Rectal smooth muscle tissue (tissue), 1 donor: ENCODE measurements at regions not wholly inside any gene's neighbourhood (a gene's known extent, or its start where the extent isn't known, plus 50 kb on each side); places are given as distances from the start of the nearest gene placed in this dataset.
A peak's percentile ranks its signal among the peaks of the same experiment; 100 is the strongest.

Experiments used
- H3K27ac ChIP-seq: one replicate; pipeline ENCODE4 v1.7.0; 2013; ENCODE audit warnings: low read depth, low read length, inconsistent platforms
- H3K27me3 ChIP-seq: one replicate; pipeline ENCODE4 v1.7.0; 2013; ENCODE audit warnings: low read length; ENCODE audit not compliant: control insufficient read depth, insufficient read depth
- H3K36me3 ChIP-seq: one replicate; pipeline ENCODE4 v1.7.0; 2013; ENCODE audit warnings: low read length; ENCODE audit not compliant: control insufficient read depth, insufficient read depth
- H3K4me1 ChIP-seq: one replicate; pipeline ENCODE4 v1.7.0; 2013; ENCODE audit warnings: low read length; ENCODE audit not compliant: control insufficient read depth, insufficient read depth
- H3K4me3 ChIP-seq: one replicate; pipeline ENCODE4 v1.7.0; 2013; ENCODE audit warnings: low read length
- H3K9ac ChIP-seq: one replicate; pipeline ENCODE4 v1.7.0; 2013; ENCODE audit warnings: low read length

GRCh38 chr5:61926911-61927310, 379.1 kb upstream of the KIF2A start:
- Histone ChIP-seq H3K36me3 (no peaks in the 10 kb centered on the region), H3K4me1 (no peaks in the 10 kb centered on the region), H3K27ac (no peak overlapping the region), H3K4me3 (no peak overlapping the region), H3K27me3 (no peaks in the 10 kb centered on the region), H3K9ac (no peak overlapping the region)

GRCh38 chr5:61931236-61931635, 374.8 kb upstream of the KIF2A start:
- no peaks in the 10 kb centered on the region for H3K4me1 ChIP-seq
- no peaks in the 10 kb centered on the region for H3K27me3 ChIP-seq
- no peak overlapping the region for H3K9ac ChIP-seq
- no peak overlapping the region for H3K27ac ChIP-seq
- no peaks in the 10 kb centered on the region for H3K36me3 ChIP-seq
- no peak overlapping the region for H3K4me3 ChIP-seq

GRCh38 chr5:61933787-61934626, 372.0 kb upstream of the KIF2A start:
- H3K4me3 ChIP-seq: peak overlapping the region; percentile 17
- H3K27ac ChIP-seq: no peak overlapping the region
- H3K9ac ChIP-seq: no peak overlapping the region
- no peaks in the 10 kb centered on the region for H3K36me3 ChIP-seq
- no peaks in the 10 kb centered on the region for H3K27me3 ChIP-seq
- H3K4me1 ChIP-seq: no peaks in the 10 kb centered on the region

GRCh38 chr5:61941637-61942036, 364.4 kb upstream of the KIF2A start:
- Histone ChIP-seq H3K36me3 (no peaks in the 10 kb centered on the region), H3K4me1 (no peaks in the 10 kb centered on the region), H3K27me3 (no peaks in the 10 kb centered on the region), H3K4me3 (no peak overlapping the region), H3K9ac (no peak overlapping the region), H3K27ac (no peak overlapping the region)

- Histone ChIP-seq H3K4me1 (no peaks in the 10 kb centered on the region), H3K36me3 (no peaks in the 10 kb centered on the region), H3K9ac (no peak overlapping the region), H3K27me3 (no peaks in the 10 kb centered on the region), H3K27ac (no peak overlapping the region), H3K4me3 (no peak overlapping the region)
These were observed 363.4 kb upstream of the KIF2A start for GRCh38 chr5:61942462-61943049.

DNA sequence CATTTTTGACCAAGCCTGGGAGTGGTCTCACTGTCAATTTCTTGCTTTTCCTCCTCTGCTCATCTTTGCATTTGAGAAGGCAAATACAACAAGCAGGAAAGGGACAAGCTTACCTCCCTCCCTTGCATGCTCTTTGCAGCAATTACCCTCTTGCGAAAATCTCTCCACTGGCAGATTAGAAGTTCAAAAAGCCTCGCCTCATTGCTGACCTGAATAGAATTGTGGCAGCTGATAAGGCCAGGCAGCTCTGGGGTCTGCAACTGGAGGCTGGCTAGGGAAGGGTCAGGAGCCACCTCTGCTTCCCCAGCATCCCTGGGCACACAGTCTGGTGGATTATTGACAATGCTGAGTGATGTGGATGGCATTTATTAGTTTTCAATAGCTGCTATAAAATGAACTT, 362.3 kb upstream of the KIF2A start:
- no peaks in the 10 kb centered on the region for H3K4me1 ChIP-seq
- H3K27ac ChIP-seq: no peak overlapping the region
- no peak overlapping the region for H3K4me3 ChIP-seq
- no peaks in the 10 kb centered on the region for H3K36me3 ChIP-seq
- no peaks in the 10 kb centered on the region for H3K27me3 ChIP-seq
- H3K9ac ChIP-seq: no peak overlapping the region

DNA sequence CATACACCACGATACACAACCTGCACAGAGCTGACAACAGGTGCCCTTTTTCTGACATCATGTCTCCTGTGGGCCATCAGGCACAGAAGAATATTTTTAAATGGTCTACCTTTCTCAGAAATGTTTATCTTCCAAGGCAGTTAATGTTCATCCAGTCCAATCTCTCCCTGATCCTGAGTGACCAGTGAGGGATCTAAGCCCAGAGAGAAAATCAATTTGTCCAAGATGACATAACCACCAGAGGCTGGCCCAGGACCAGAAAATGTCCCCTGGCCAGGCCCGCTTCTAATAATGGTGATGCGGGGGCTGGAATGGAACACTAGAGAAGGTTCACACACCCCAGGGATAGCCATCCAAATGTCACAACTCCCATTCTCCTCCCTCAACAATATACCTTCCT, 357.9 kb upstream of the KIF2A start:
- H3K9ac ChIP-seq: no peak overlapping the region
- no peaks in the 10 kb centered on the region for H3K36me3 ChIP-seq
- no peaks in the 10 kb centered on the region for H3K27me3 ChIP-seq
- no peaks in the 10 kb centered on the region for H3K4me1 ChIP-seq
- no peak overlapping the region for H3K4me3 ChIP-seq
- H3K27ac ChIP-seq: no peak overlapping the region

DNA sequence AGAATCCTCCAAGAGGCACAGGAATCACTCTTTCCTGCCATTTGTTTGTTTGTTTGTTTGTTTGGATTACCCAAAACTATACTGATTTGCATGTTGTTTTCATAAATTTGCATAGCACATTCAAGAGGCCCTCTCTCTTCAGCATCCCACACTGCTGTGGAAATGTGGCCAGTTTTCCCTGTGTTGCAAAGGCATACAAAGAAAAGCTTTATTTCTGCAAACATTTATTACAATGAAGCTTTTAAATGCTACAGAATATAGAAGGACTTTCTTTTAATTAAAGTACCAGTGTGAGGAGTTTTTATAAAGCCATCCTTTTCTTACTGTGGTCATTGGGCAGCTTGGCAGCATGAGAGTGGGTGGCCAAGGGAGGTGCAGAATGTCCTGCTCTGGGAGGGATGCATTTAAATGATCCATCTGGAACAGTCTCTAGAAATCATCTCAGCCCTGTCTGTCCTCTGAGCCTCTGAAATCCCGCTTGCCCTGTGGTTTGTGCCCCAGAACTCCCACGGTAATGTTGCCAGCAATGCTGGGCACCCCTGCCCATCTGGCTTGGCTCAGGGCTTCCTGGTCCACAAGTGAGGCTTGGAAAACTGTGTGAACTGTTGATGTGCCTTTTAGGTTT, 356.8 kb upstream of the KIF2A start:
- H3K9ac ChIP-seq: no peak overlapping the region
- no peaks in the 10 kb centered on the region for H3K36me3 ChIP-seq
- no peaks in the 10 kb centered on the region for H3K4me1 ChIP-seq
- H3K4me3 ChIP-seq: no peak overlapping the region
- H3K27ac ChIP-seq: no peak overlapping the region
- H3K27me3 ChIP-seq: no peaks in the 10 kb centered on the region

DNA sequence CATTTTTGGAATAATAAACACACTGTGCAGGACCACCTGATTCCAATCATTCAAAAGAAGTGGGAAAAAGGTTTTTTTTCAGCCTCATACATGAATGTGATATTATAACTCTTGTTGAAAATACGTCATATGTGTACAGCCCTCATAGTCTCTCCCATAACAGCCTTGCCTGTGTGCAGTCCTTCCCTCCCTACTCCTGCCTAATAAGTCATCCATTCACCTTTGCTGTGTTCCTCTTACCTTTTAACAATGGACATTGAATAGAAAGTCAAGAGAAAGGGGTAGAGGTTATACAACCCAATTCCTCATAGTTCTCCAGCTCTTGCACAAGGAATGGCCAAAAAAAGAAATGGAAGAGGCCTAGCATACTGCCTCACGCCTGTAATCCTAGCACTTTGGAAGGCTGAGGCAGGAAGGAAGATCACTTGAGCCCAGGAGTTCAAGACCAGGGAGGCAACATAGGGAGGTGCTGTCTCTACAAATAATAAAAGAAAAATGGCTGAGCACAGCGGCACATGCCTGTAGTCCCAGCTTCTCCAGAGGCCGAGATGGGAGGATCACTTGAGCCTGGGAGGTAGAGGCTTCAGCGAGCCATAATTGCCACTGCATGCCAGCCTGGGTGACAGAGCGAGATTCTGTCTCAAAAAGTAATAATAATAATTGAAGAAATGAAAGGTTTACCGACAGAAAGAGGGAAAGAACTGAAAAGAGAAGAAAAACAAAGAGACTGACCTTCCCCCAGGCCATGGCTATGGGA, 356.1 kb upstream of the KIF2A start:
- no peaks in the 10 kb centered on the region for H3K27me3 ChIP-seq
- H3K36me3 ChIP-seq: no peaks in the 10 kb centered on the region
- no peaks in the 10 kb centered on the region for H3K4me1 ChIP-seq
- H3K4me3 ChIP-seq: no peak overlapping the region
- H3K9ac ChIP-seq: no peak overlapping the region
- no peak overlapping the region for H3K27ac ChIP-seq

GRCh38 chr5:61951295-61951694, 354.7 kb upstream of the KIF2A start:
- H3K27me3 ChIP-seq: no peaks in the 10 kb centered on the region
- H3K4me1 ChIP-seq: no peaks in the 10 kb centered on the region

DNA sequence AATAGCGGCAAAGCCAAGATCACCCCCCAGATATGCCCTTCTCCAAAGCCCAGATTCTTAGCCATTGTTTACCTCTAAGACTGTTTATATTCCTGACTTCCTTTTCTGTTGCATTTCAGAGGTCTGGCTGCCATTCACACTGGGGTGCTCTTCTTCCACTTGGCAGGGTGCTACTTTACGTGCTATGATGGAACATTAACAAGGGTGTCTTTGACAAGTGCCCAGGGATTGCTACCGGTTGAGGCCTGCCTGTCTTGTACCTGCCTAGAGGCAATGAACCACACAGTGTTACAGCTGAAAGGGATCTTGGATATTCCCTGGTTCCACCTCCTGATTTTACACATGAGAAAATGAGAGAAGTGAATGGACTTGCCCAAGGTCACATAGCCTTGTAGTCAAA, 352.1 kb upstream of the KIF2A start:
- Histone ChIP-seq H3K9ac (no peak overlapping the region), H3K4me3 (no peak overlapping the region), H3K27ac (no peak overlapping the region), H3K4me1 (no peaks in the 10 kb centered on the region), H3K27me3 (no peaks in the 10 kb centered on the region), H3K36me3 (no peaks in the 10 kb centered on the region)

More at GRCh38 chr5:61951295-61951694, 354.7 kb upstream of the KIF2A start:
- Histone ChIP-seq H3K4me3 (no peak overlapping the region), H3K9ac (no peak overlapping the region), H3K36me3 (no peaks in the 10 kb centered on the region), H3K27ac (no peak overlapping the region)

- Histone ChIP-seq H3K9ac (no peak overlapping the region), H3K27me3 (no peaks in the 10 kb centered on the region), H3K36me3 (no peaks in the 10 kb centered on the region), H3K4me1 (no peaks in the 10 kb centered on the region), H3K27ac (no peak overlapping the region), H3K4me3 (no peak overlapping the region)
These were observed 341.8 kb upstream of the KIF2A start for GRCh38 chr5:61964201-61964600.
